NB4 (cell line): ENCODE measurements at regions not wholly inside any gene's neighbourhood (a gene's known extent, or its start where the extent isn't known, plus 50 kb on each side); places are given as distances from the start of the nearest gene placed in this dataset.

Experiments used
- DNase-seq: peaks from one replicate; pipeline ENCODE4 v3.0.0; 2010; ENCODE audit warnings: low read depth
- H3K4me3 ChIP-seq: one replicate; pipeline ENCODE4 v1.5.1; 2011; ENCODE audit warnings: mild to moderate bottlenecking, low read depth, low read length, moderate library complexity
- CTCF ChIP-seq: IDR thresholded peaks from one replicate; pipeline ENCODE4 v1.5.1; 2012; ENCODE audit warnings: low read depth, low read length
- MAX ChIP-seq: IDR thresholded peaks from 2 replicates; pipeline ENCODE4 v1.6.1; 2011; ENCODE audit warnings: low read depth, low read length
- MYC ChIP-seq: IDR thresholded peaks from 2 replicates; pipeline ENCODE4 v1.6.1; 2011; ENCODE audit warnings: low read depth, low read length
- POLR2A ChIP-seq: IDR thresholded peaks from 2 replicates; pipeline ENCODE4 v1.6.1; 2011; ENCODE audit warnings: mild to moderate bottlenecking; ENCODE audit not compliant: insufficient read length; ENCODE audit errors: extremely low read depth

GRCh38 chr1:194318790-194319280 is 1132.4 kb upstream of the B3GALT2 start:
- TF ChIP-seq CTCF (no peak), POLR2A (no peak)
- no peak overlapping the region for H3K4me3 ChIP-seq
- no peak for DNase-seq

DNA sequence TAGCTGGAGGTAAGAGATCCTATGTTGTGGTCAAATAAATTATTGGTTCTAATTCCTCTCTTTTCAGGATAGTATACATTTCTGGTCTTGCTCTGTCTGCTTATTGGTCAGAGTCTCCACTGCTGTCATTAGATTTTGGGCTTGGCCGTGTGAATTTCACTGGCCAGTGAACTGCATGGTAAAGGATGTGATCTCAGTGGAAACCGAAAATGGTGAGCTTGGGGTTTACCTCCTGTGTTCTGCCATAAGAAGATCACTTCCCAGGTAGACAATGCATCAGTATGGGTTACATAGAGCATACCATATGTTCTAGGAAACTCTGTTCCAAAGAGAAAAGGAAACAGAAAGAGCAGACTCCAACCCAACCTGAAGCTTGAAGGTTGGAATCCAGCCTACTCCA is 1123.3 kb upstream of the B3GALT2 start:
- no peak overlapping the region for H3K4me3 ChIP-seq
- no peak for DNase-seq
- no peak for TF ChIP-seq MAX
- no peak for TF ChIP-seq POLR2A
- TF ChIP-seq MYC = no peak
- no peak for TF ChIP-seq CTCF

- no peak for DNase-seq
Measured at GRCh38 chr1:194309269-194309668, 1122.9 kb upstream of the B3GALT2 start.

DNA sequence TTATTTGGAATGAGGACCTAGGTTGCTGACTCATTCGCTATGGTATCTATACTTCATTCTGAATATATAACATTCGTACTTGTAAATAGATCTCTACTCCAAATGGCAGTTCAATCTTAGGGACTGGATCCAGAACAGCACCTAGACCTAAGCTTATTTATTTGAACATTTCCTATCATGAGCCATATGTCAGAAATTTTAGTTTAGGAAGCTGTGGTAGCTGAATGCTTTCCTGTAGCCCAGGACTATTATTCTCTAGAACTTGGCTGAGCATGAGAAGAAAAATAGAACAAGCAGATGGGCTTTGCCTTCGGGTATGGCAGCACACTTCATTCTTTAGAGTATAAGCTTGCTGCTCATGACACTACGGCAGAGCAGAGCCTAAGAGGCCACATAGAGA is 1114.4 kb upstream of the B3GALT2 start:
- H3K4me3 ChIP-seq = no peak overlapping the region
- no peak for DNase-seq
- no peak for TF ChIP-seq POLR2A
- TF ChIP-seq MYC = no peak
- TF ChIP-seq CTCF = no peak
- no peak for TF ChIP-seq MAX

More at GRCh38 chr1:194309269-194309668, 1122.9 kb upstream of the B3GALT2 start:
- H3K4me3 ChIP-seq = no peak overlapping the region
- TF ChIP-seq MYC (no peak), CTCF (no peak), MAX (no peak), POLR2A (no peak)

DNA sequence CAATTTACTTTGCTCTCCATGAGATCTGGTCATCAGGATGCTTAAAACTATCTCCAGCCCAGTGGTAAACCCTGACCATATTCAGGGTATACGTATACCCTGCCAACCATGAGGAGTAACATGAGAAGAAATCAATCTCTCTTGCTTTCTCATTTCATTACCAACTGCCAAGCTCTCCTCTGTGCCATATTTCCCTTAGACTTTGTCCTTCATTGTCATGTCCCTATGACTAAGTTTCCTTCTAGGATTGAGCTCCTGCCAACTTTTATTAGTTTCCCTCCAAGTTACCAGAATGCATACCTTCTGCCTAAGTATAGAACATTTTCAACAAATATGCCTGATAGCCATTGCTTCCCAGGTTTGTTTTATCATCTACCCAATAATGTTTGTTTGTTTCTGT is 1113.9 kb upstream of the B3GALT2 start:
- no peak for DNase-seq
- H3K4me3 ChIP-seq = no peak overlapping the region
- TF ChIP-seq MAX = no peak
- no peak for TF ChIP-seq POLR2A
- no peak for TF ChIP-seq MYC
- TF ChIP-seq CTCF = no peak

DNA sequence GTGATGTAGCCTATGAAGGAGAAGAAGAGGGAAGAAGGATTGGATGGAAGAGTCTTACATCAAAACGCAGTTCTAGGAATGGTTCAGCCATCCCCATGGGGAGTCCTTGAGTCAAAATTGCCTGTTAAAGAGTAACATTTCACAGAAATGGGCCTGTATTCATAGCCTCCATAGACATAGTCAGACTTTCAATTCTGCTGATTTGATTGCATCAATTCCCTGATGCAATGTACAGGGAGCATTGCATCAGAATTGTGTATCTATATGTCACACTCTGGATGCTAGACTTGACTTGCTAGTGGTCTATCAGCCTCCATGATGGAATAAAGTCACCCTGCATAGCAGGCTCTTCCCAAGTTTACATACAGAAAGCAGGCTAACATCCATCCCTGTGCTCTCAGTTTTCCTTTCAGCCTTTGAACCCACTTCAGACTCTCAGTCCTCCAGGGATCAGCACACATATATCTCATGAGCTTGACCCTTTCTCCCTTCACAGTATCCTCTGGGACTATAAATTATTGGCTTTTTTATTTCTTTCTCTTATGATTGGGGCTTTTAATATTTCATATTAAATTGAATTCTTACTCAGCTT is 1111.7 kb upstream of the B3GALT2 start:
- no peak overlapping the region for H3K4me3 ChIP-seq
- DNase-seq = no peak
- TF ChIP-seq POLR2A (no peak), CTCF (no peak), MYC (no peak), MAX (no peak)
